ENCODE measurements at regions not wholly inside any gene's neighbourhood (a gene's known extent, or its start where the extent isn't known, plus 50 kb on each side); places are given as distances from the start of the nearest gene placed in this dataset.

- Histone ChIP-seq H3K9ac (replicated peaks; ENCODE audit: extremely low read depth, insufficient read depth, low read length) (no peak overlapping the region), H3K27me3 (ENCODE audit: control insufficient read depth in 2 of 2, insufficient read depth in 2 of 2, low read length in 2 of 2) (no peaks in the 10 kb centered on the region), H3K9me1 (replicated peaks; ENCODE audit: control insufficient read depth, extremely low read depth, insufficient read depth, low read length) (no peaks in the 10 kb centered on the region), H3K4me2 (ENCODE audit: insufficient read depth, low read length) (no peak overlapping the region), H3K9me3 (replicated peaks; ENCODE audit: control insufficient read depth, insufficient read depth, low read length) (peaks cover 3% of the 10 kb centered on the region), H3K4me3 (replicated peaks in 1 of 3; ENCODE audit: insufficient read depth in 1 of 3, low read depth in 1 of 3, low read length in 3 of 3) (no peak overlapping the region), H2AFZ (ENCODE audit: low read depth, low read length) (no peak overlapping the region), H3K79me2 (ENCODE audit: control insufficient read depth, insufficient read depth, low read length) (no peaks in the 10 kb centered on the region), H3K4me1 (ENCODE audit: control insufficient read depth, extremely low read depth, insufficient read depth, low read length) (no peaks in the 10 kb centered on the region), H4K20me1 (replicated peaks; ENCODE audit: control insufficient read depth, extremely low read depth, insufficient read depth, low read length) (no peaks in the 10 kb centered on the region), H3K27ac (ENCODE audit: insufficient read depth, low read depth, low read length) (no peak overlapping the region), H3K36me3 (ENCODE audit: control insufficient read depth in 2 of 2, extremely low read depth in 1 of 2, insufficient read depth in 2 of 2, low read length in 2 of 2) (no peaks in the 10 kb centered on the region)
- dilution Hi-C loops (cut with MboI; ENCODE audit: extremely low pct_ligation_motif_present, low sequenced_read_pairs) (no loop called here), intact Hi-C loops (cut with micrococcal nuclease) (loop anchor here (10.0 kb wide), 1 partner anchor 64 kb away; no protein-coding TSS in a partner anchor)
- POLR2A ChIA-PET: no interaction called here
- BruUV-seq (replicated peaks): no TSS peak
- DNase-seq (ENCODE audit: low read depth, low spot score): no peak
- CTCF ChIA-PET: no interaction called here
- no peak for FAIRE-seq
- TF ChIP-seq JUN (IDR thresholded peaks at IDR 0.05; ENCODE audit: borderline replicate concordance, insufficient read depth, insufficient read length, low read depth) (no peak), EZH2 (IDR thresholded peaks at IDR 0.05; ENCODE audit: borderline replicate concordance, low read depth, low read length, severe bottlenecking) (no peak), POLR2AphosphoS5 (IDR thresholded peaks at IDR 0.05; ENCODE audit: insufficient read depth, low read depth, low read length) (no peak), FOS (IDR thresholded peaks at IDR 0.05; ENCODE audit: borderline replicate concordance, insufficient read depth, low read length) (no peak), MAX (IDR thresholded peaks at IDR 0.05; ENCODE audit: insufficient read depth, insufficient read length) (no peak), GATA2 (IDR thresholded peaks at IDR 0.05; ENCODE audit: insufficient read depth, insufficient read length, low read depth, low read length) (no peak), POLR2A (IDR thresholded peaks at IDR 0.05; ENCODE audit: low read depth, low read length) (no peak), CTCF (IDR thresholded peaks at IDR 0.05; ENCODE audit: extremely low read depth in 1 of 2, insufficient read depth in 1 of 2, low read depth in 1 of 2, low read length in 2 of 2) (no peak), MYC (IDR thresholded peaks at IDR 0.05; ENCODE audit: low read depth, low read length) (no peak)
These were observed 95.1 kb upstream of the CELF4 start for GRCh38 chr18:37660658-37661057.

Data from endothelial cell of umbilical vein (primary cell).